ENCODE measurements at regions not wholly inside any gene's neighbourhood (a gene's known extent, or its start where the extent isn't known, plus 50 kb on each side); places are given as distances from the start of the nearest gene placed in this dataset.

DNA sequence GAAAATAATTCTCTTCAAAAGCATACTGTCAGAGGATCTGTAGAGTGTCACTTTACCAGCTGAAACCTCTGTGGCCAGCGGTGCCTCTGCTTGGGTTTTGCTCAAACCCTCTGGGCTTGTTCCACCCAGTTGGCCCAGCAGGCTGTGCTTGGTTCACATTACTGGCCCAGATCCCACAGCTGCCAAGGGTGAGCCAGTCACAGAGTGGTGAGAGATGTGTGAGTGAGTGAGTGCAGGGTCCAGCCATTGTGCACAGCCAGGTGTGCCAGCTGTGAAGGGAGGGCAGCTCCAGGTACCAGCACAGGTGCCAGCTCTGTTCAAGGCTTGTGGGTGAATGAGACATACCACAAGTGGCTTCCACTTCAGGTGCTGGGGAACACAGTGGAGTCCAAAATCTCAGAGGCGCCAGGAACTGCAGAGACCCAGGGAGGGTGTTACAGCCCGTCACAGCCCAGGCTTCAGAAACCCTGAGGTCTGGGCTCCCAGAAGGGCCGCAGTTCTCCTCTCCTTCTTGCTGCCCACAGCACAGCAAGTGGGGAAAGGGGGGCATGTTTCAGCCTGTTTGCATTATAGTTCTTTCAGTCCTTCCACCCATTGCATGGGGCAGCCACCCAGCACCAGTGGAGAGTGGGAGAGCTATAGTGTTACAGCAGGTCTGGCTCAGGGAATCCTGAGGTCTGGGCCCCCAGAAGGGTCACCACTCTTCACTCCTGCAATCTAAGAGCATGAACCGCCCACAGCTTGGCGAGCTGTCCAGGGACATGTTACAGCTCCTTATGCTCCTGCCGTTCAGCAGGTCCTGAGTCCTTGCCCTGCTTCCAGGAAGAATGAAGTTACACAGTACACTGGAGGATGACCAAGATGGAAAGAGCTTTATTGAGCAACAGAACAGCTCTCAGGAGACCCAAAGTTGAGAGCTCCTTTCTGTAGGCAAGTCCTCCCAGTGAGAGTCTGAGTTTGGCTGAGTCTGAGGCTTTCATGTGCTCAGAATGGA, 931.7 kb upstream of the SORCS1 start (continued):
- TF ChIP-seq, protein P1, sequence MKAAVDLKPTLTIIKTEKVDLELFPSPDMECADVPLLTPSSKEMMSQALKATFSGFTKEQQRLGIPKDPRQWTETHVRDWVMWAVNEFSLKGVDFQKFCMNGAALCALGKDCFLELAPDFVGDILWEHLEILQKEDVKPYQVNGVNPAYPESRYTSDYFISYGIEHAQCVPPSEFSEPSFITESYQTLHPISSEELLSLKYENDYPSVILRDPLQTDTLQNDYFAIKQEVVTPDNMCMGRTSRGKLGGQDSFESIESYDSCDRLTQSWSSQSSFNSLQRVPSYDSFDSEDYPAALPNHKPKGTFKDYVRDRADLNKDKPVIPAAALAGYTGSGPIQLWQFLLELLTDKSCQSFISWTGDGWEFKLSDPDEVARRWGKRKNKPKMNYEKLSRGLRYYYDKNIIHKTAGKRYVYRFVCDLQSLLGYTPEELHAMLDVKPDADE (IDR thresholded peaks at IDR 0.05): no peak
- TF ChIP-seq EZH2 (IDR thresholded peaks at IDR 0.05; ENCODE audit: low read depth, unreplicated experiment) (no peak), EZH2phosphoT487 (IDR thresholded peaks at IDR 0.05; ENCODE audit: unreplicated experiment) (no peak), POLR2AphosphoS5 (IDR thresholded peaks at IDR 0.05; ENCODE audit: low read depth) (no peak), JUNB (IDR thresholded peaks at IDR 0.05; ENCODE audit: unreplicated experiment) (no peak)
- TF ChIP-seq, protein P2, sequence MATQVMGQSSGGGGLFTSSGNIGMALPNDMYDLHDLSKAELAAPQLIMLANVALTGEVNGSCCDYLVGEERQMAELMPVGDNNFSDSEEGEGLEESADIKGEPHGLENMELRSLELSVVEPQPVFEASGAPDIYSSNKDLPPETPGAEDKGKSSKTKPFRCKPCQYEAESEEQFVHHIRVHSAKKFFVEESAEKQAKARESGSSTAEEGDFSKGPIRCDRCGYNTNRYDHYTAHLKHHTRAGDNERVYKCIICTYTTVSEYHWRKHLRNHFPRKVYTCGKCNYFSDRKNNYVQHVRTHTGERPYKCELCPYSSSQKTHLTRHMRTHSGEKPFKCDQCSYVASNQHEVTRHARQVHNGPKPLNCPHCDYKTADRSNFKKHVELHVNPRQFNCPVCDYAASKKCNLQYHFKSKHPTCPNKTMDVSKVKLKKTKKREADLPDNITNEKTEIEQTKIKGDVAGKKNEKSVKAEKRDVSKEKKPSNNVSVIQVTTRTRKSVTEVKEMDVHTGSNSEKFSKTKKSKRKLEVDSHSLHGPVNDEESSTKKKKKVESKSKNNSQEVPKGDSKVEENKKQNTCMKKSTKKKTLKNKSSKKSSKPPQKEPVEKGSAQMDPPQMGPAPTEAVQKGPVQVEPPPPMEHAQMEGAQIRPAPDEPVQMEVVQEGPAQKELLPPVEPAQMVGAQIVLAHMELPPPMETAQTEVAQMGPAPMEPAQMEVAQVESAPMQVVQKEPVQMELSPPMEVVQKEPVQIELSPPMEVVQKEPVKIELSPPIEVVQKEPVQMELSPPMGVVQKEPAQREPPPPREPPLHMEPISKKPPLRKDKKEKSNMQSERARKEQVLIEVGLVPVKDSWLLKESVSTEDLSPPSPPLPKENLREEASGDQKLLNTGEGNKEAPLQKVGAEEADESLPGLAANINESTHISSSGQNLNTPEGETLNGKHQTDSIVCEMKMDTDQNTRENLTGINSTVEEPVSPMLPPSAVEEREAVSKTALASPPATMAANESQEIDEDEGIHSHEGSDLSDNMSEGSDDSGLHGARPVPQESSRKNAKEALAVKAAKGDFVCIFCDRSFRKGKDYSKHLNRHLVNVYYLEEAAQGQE (IDR thresholded peaks at IDR 0.05; ENCODE audit: unreplicated experiment): no peak

DNA sequence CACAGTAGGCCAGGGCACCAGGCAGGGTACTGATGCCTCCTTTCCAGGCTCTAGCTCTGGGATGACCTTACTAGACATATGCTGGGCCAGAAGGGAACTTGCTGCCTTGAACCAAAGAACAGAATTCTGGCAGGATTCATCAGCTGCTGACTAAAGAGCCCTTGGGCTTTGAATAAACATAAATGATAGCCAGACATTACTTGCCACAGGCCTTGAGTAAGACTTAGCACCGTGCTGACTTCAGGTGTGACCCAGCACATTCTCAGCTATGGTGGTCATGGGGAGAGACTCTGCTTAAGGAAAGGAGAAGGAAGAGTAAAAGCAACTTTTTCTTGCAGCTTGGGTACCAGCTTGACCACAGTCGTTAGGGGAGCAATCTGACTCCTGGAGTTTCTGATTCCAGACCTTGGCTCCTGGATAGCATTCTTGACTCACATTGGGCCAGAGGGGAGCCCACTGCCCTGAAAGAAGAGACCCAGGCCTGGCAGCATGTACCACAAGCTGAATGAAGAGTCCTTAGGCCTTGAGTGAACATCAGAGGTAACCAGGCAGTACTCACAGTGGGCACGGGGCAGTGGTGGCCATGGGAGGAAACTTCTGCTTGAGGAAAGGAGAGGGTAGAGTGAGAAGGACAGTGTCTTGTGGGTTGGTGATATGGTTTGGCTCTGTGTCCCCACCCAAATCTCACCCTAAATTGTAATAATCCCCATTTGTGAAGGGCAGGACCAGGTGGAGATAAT, 926.1 kb upstream of the SORCS1 start:
- H4K20me1 ChIP-seq (replicated peaks; ENCODE audit: insufficient read depth): no peaks in the 10 kb centered on the region
- no peak overlapping the region for H2AFZ ChIP-seq
- H3F3A ChIP-seq (replicated peaks; ENCODE audit: low read depth): no peaks in the 10 kb centered on the region
- Mint-ChIP-seq H3K4me1 (peaks cover 9% of the 10 kb centered on the region; the same call in 2 of the 3 replicates), H3K4me3 (no peak overlapping the region), H3K9me3 (peaks cover 5% of the 10 kb centered on the region; the same call in 1 of the 3 replicates), H3K27me3 (ENCODE audit: insufficient read depth, low read depth, poor library complexity) (no peaks in the 10 kb centered on the region), H3K36me3 (ENCODE audit: low read depth) (no peaks in the 10 kb centered on the region), H3K27ac (no peak overlapping the region)
- H3K9me2 ChIP-seq (ENCODE audit: insufficient read depth): 0 out of 2 replicates have a peak, but pooled peaks cover 5% of the 10 kb centered on the region
- H3K4me2 ChIP-seq: no peak overlapping the region
- H3K36me3 ChIP-seq (ENCODE audit: insufficient read depth): no peaks in the 10 kb centered on the region
- H3K27me3 ChIP-seq (ENCODE audit: insufficient read depth): no peaks in the 10 kb centered on the region
- no peaks in the 10 kb centered on the region for H3K79me2 ChIP-seq (replicated peaks; ENCODE audit: insufficient read depth)
- H3K4me1 ChIP-seq (ENCODE audit: insufficient read depth): no peaks in the 10 kb centered on the region; the same call in 1 of the 2 replicates
- no peak for DNase-seq (ENCODE audit: low spot score)
- ATAC-seq: no peak
- H3K4me3 ChIP-seq: no peak overlapping the region
- no peak overlapping the region for H3K27ac ChIP-seq (ENCODE audit: low read depth)
- TF ChIP-seq ZNF114 (CRISPR knock-in tag; IDR thresholded peaks at IDR 0.05) (no peak), EZH2 (IDR thresholded peaks at IDR 0.05; ENCODE audit: low read depth, unreplicated experiment) (no peak), JUNB (IDR thresholded peaks at IDR 0.05; ENCODE audit: unreplicated experiment) (no peak), POLR2AphosphoS5 (IDR thresholded peaks at IDR 0.05; ENCODE audit: low read depth) (no peak), STAT1 (IDR thresholded peaks at IDR 0.05; ENCODE audit: unreplicated experiment) (no peak), CREB1 (CRISPR knock-in tag; IDR thresholded peaks at IDR 0.05; ENCODE audit: low read depth) (no peak)
- TF ChIP-seq, protein P2 (IDR thresholded peaks at IDR 0.05; ENCODE audit: unreplicated experiment): no peak
- TF ChIP-seq, protein P1 (IDR thresholded peaks at IDR 0.05): no peak

Data from GM23338 (cell line).